Right atrium auricular region (tissue), 2 donors: ENCODE measurements at regions not wholly inside any gene's neighbourhood (a gene's known extent, or its start where the extent isn't known, plus 50 kb on each side); places are given as distances from the start of the nearest gene placed in this dataset.

ENCODE experiments used
- DNase-seq: peaks from one replicate; pipeline ENCODE4 v3.0.0-alpha.2; 2019; ENCODE audit warnings: low spot score
- H3K27ac ChIP-seq, 2 donors: fragments of 200-600 bp; sonication (generic); 1 replicate in 1 of 2; 2 replicates in 1 of 2; pipeline ENCODE4 v1.5.1; 2016 to 2019
- H3K27me3 ChIP-seq, 2 donors: fragments of 200-600 bp; sonication (generic); one replicate each; pipeline versions ENCODE4 v1.5.1 to v1.6.0; 2017 to 2019
- H3K36me3 ChIP-seq: fragments of 200-600 bp; sonication (generic); one replicate; pipeline ENCODE4 v1.5.1; 2016
- H3K4me1 ChIP-seq, 2 donors: fragments of 200-600 bp; sonication (generic); one replicate each; pipeline versions ENCODE4 v1.5.1 to v1.6.0; 2017 to 2019
- H3K4me3 ChIP-seq, 2 donors: fragments of 200-600 bp; sonication (generic); 1 replicate in 1 of 2; 2 replicates in 1 of 2; pipeline ENCODE4 v1.5.1; 2017 to 2019; ENCODE audit warnings: mild to moderate bottlenecking in 1 of 2, moderate library complexity in 1 of 2
- H3K9me3 ChIP-seq, 2 donors: fragments of 200-600 bp; sonication (generic); one replicate each; pipeline ENCODE4 v1.5.1; 2019
- CTCF ChIP-seq, 2 donors: fragments of 200-600 bp; sonication (generic); IDR thresholded peaks; one replicate each; pipeline ENCODE4 v1.5.1; 2019; ENCODE audit warnings: antibody characterized with exemption in 2 of 2

DNA sequence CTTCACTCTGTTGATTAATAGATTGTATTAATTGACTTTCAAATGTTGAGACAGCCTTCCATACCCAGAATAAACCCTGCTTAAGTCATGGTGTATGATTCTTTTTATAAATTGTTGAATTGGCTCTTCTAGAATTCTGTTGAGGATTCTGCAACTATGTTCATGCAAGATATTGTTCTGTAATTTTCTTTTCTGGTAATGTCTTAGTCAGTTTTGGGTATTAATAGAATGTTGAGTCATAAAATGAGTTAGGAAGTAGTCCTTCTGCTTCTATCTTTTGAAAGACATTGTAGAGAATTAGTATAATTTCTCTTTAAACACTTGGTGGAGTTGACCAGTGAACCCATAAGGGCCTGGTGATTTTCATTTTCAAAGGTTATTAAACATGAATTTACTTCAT, 958.9 kb downstream of the LRFN5 start:
- no peak overlapping the region for H3K4me3 ChIP-seq
- no peak for DNase-seq
- TF ChIP-seq CTCF (IDR thresholded peaks at IDR 0.05): no peak
- H3K4me1 ChIP-seq: no peaks in the 10 kb centered on the region
- H3K36me3 ChIP-seq: no peaks in the 10 kb centered on the region
- no peak overlapping the region for H3K27ac ChIP-seq
- no peaks in the 10 kb centered on the region for H3K27me3 ChIP-seq
- no peaks in the 10 kb centered on the region for H3K9me3 ChIP-seq

DNA sequence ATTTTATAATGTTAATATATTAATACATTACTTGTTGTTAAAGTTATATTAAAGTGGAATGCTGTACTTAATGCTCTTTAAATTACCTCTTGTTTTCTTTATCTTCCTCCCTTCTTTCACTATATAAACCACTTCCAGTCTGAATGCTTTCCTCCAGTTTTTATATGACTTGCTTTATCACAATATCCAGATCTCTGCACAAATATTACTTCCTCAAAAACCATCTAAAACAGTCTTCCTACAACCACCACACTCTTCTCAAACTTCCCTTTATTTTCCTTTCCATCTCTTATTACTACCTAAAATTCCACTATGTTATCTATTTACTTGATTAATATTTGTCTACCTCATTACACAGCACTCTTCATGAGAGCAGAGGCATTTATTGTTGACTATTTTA, 956.6 kb downstream of the LRFN5 start:
- no peak for DNase-seq
- Histone ChIP-seq H3K27ac (no peak overlapping the region), H3K4me1 (no peaks in the 10 kb centered on the region), H3K4me3 (no peak overlapping the region), H3K27me3 (no peaks in the 10 kb centered on the region), H3K36me3 (no peaks in the 10 kb centered on the region), H3K9me3 (no peaks in the 10 kb centered on the region)
- no peak for TF ChIP-seq CTCF (IDR thresholded peaks at IDR 0.05)

DNA sequence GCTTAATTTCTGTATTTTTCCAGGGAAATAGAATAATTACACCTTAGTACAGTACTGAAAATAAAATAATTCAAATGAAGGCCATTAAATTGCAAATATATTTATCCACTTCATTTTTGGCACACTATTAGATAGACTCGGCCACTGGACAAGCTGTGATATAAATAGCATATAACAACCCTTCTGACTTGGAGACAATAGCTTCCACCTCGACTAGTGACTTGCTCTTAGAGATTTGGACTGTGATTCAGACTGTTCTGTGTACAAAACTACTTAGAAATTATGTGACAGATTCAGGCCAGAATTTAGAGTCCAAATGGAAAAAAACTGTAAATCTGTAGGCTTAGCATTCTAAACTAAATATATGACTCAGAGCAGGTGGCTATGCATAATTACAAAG, 949.9 kb downstream of the LRFN5 start:
- no peak for DNase-seq
- Histone ChIP-seq H3K9me3 (no peaks in the 10 kb centered on the region), H3K4me1 (no peaks in the 10 kb centered on the region), H3K4me3 (no peak overlapping the region), H3K27ac (no peak overlapping the region), H3K27me3 (no peaks in the 10 kb centered on the region), H3K36me3 (no peaks in the 10 kb centered on the region)
- TF ChIP-seq CTCF (IDR thresholded peaks at IDR 0.05): no peak

GRCh38 chr14:42555365-42555764, 948.7 kb downstream of the LRFN5 start:
- no peaks in the 10 kb centered on the region for H3K36me3 ChIP-seq
- no peaks in the 10 kb centered on the region for H3K27me3 ChIP-seq
- no peak for DNase-seq
- H3K4me3 ChIP-seq: no peak overlapping the region
- H3K27ac ChIP-seq: no peak overlapping the region
- H3K4me1 ChIP-seq: no peaks in the 10 kb centered on the region
- no peak for TF ChIP-seq CTCF (IDR thresholded peaks at IDR 0.05)
- H3K9me3 ChIP-seq: no peaks in the 10 kb centered on the region

GRCh38 chr14:42554091-42554490, 947.4 kb downstream of the LRFN5 start:
- no peak overlapping the region for H3K27ac ChIP-seq
- H3K4me3 ChIP-seq: no peak overlapping the region
- no peaks in the 10 kb centered on the region for H3K4me1 ChIP-seq
- no peaks in the 10 kb centered on the region for H3K9me3 ChIP-seq
- H3K27me3 ChIP-seq: no peaks in the 10 kb centered on the region
- no peak for TF ChIP-seq CTCF (IDR thresholded peaks at IDR 0.05)
- DNase-seq: no peak
- H3K36me3 ChIP-seq: no peaks in the 10 kb centered on the region

DNA sequence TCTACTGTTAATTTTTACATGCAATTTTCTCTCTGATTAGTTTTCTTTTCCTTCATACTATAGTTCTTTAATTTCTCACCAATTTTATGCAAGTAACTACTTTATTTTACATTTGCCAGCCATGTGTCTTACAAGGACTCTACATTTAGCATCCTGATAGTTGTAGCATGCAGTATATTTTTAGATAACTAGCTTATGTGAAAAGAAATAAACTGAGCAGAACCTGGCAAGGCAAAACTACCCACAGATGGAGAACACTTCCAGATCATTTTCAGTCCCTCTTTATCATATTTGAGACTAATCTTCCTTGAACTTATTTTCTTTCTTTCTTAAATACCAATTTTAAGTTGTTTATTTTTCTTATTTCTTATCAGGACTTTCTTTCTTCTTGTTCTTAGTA, 943.6 kb downstream of the LRFN5 start:
- Histone ChIP-seq H3K9me3 (peaks cover 0 to 5% of the 10 kb centered on the region in 2 donors), H3K36me3 (no peaks in the 10 kb centered on the region), H3K4me3 (no peak overlapping the region), H3K27me3 (no peaks in the 10 kb centered on the region), H3K4me1 (no peaks in the 10 kb centered on the region), H3K27ac (no peak overlapping the region)
- DNase-seq: no peak
- TF ChIP-seq CTCF (IDR thresholded peaks at IDR 0.05): no peak
